ENCODE measurements at regions not wholly inside any gene's neighbourhood (a gene's known extent, or its start where the extent isn't known, plus 50 kb on each side); places are given as distances from the start of the nearest gene placed in this dataset.

DNA sequence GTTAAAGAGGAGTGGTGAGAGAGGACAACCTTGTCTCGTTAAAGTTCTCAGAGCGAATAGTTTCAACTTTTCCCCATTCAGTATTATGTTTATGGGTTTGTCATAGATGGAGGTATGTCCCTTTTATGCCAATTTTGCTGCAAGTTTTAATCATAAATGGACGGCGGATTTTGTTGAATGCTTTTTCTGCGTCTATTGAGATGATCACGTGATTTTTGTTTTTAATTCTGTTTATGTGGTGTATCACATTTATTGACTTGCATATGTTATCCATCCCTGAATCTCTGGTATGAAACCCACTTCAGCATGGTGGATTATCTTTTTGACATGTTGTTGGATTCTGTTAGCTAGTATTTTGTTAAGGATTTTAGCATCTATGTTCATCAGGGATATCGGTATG, 1123.8 kb upstream of the KLHL29 start:
- no peak for TF ChIP-seq ZNF518A (tag by site-specific recombination; conservative IDR thresholded peaks at IDR 0.05; ENCODE audit: low read depth)
- TF ChIP-seq ZNF292 (tag by site-specific recombination; IDR thresholded peaks at IDR 0.05; ENCODE audit: borderline replicate concordance, low read depth): no peak
- TF ChIP-seq CTCF (tag by site-specific recombination; IDR thresholded peaks at IDR 0.05): no peak
- no peak for TF ChIP-seq ZBTB21 (tag by site-specific recombination; IDR thresholded peaks at IDR 0.05)
- TF ChIP-seq, protein P1, sequence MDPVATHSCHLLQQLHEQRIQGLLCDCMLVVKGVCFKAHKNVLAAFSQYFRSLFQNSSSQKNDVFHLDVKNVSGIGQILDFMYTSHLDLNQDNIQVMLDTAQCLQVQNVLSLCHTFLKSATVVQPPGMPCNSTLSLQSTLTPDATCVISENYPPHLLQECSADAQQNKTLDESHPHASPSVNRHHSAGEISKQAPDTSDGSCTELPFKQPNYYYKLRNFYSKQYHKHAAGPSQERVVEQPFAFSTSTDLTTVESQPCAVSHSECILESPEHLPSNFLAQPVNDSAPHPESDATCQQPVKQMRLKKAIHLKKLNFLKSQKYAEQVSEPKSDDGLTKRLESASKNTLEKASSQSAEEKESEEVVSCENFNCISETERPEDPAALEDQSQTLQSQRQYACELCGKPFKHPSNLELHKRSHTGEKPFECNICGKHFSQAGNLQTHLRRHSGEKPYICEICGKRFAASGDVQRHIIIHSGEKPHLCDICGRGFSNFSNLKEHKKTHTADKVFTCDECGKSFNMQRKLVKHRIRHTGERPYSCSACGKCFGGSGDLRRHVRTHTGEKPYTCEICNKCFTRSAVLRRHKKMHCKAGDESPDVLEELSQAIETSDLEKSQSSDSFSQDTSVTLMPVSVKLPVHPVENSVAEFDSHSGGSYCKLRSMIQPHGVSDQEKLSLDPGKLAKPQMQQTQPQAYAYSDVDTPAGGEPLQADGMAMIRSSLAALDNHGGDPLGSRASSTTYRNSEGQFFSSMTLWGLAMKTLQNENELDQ (tag by site-specific recombination; IDR thresholded peaks at IDR 0.05; ENCODE audit: low read depth): no peak
- TF ChIP-seq ZNF558 (tag by site-specific recombination; IDR thresholded peaks at IDR 0.05): no peak
- no peak for TF ChIP-seq ZNF624 (tag by site-specific recombination; IDR thresholded peaks at IDR 0.05)
- TF ChIP-seq FEZF1 (tag by site-specific recombination; IDR thresholded peaks at IDR 0.05): no peak
- no peak for TF ChIP-seq ZNF280C (tag by site-specific recombination; IDR thresholded peaks at IDR 0.05)
- no peak for TF ChIP-seq ZFP3 (tag by site-specific recombination; IDR thresholded peaks at IDR 0.05; ENCODE audit: low read depth)
- no peak for TF ChIP-seq ZNF596 (tag by site-specific recombination; IDR thresholded peaks at IDR 0.05)
- no peak for TF ChIP-seq YY1 (tag by site-specific recombination; IDR thresholded peaks at IDR 0.05)
- Histone ChIP-seq H3K27ac (ENCODE audit: extremely low read depth, low read depth, low read length) (no peak overlapping the region), H3K36me3 (ENCODE audit: control insufficient read depth in 2 of 2, insufficient read depth in 1 of 2, low read length in 2 of 2) (no peaks in the 10 kb centered on the region), H3K4me3 (ENCODE audit: low read depth, low read length) (no peak overlapping the region), H3K4me1 (ENCODE audit: control insufficient read depth, insufficient read depth, low read length) (no peaks in the 10 kb centered on the region), H3K9me3 (ENCODE audit: control insufficient read depth, insufficient read depth, low read depth, low read length) (no peaks in the 10 kb centered on the region)
- ChIA-PET CTCF (no interaction called here), POLR2A (no interaction called here)

GRCh38 chr2:22270341-22270740, 1114.6 kb upstream of the KLHL29 start:
- Histone ChIP-seq H3K4me3 (ENCODE audit: low read depth, low read length) (no peak overlapping the region), H3K9me3 (ENCODE audit: control insufficient read depth, insufficient read depth, low read depth, low read length) (no peaks in the 10 kb centered on the region), H3K36me3 (ENCODE audit: control insufficient read depth in 2 of 2, insufficient read depth in 1 of 2, low read length in 2 of 2) (no peaks in the 10 kb centered on the region), H3K4me1 (ENCODE audit: control insufficient read depth, insufficient read depth, low read length) (no peaks in the 10 kb centered on the region), H3K27ac (ENCODE audit: extremely low read depth, low read depth, low read length) (no peak overlapping the region)
- CTCF ChIA-PET: no interaction called here
- POLR2A ChIA-PET: no interaction called here
- no peak for TF ChIP-seq ZNF416 (tag by site-specific recombination; IDR thresholded peaks at IDR 0.05)
- TF ChIP-seq HOXC10 (CRISPR knock-in tag; IDR thresholded peaks at IDR 0.05): no peak
- no peak for TF ChIP-seq ZSCAN18 (tag by site-specific recombination; IDR thresholded peaks at IDR 0.05)
- no peak for TF ChIP-seq ZNF114 (tag by site-specific recombination; IDR thresholded peaks at IDR 0.05)
- no peak for TF ChIP-seq ZNF133 (tag by site-specific recombination; IDR thresholded peaks at IDR 0.05)
- no peak for TF ChIP-seq ZNF132 (tag by site-specific recombination; IDR thresholded peaks at IDR 0.05; ENCODE audit: borderline replicate concordance)
- TF ChIP-seq ZNF112 (tag by site-specific recombination; IDR thresholded peaks at IDR 0.05): no peak
- TF ChIP-seq ZNF140 (tag by site-specific recombination; IDR thresholded peaks at IDR 0.05): no peak
- TF ChIP-seq ZNF624 (tag by site-specific recombination; IDR thresholded peaks at IDR 0.05): no peak
- no peak for TF ChIP-seq ZNF24 (tag by site-specific recombination; IDR thresholded peaks at IDR 0.05)
- TF ChIP-seq ZNF529 (tag by site-specific recombination; IDR thresholded peaks at IDR 0.05; ENCODE audit: insufficient replicate concordance): no peak
- TF ChIP-seq ZNF561 (tag by site-specific recombination; IDR thresholded peaks at IDR 0.05; ENCODE audit: borderline replicate concordance): no peak
- TF ChIP-seq GLI2 (tag by site-specific recombination; IDR thresholded peaks at IDR 0.05; ENCODE audit: borderline replicate concordance, low read depth): no peak

Measured in HEK293 (cell line).